GM12878 (cell line): ENCODE measurements at regions not wholly inside any gene's neighbourhood (a gene's known extent, or its start where the extent isn't known, plus 50 kb on each side); places are given as distances from the start of the nearest gene placed in this dataset.

Experiments
- ATAC-seq: fragments of 200-7000 bp; cut with Tn5 transposase; 3 replicates; pipeline ENCODE4 v1.9.1; 2020; ENCODE audit warnings: mild to moderate bottlenecking, moderate library complexity
- BruUV-seq: library from RNA; stranded (reverse); fragments of 400-500 nt; replicated peaks from 2 replicates; lab custom pipeline; 2021; lab: Mats Ljungman, UMichigan
- CTCF ChIA-PET: fragments of 300-600 bp; sonication (Branson Sonifier 250); formaldehyde crosslinking; extraction: SDS; loops from one replicate; lab custom pipeline; 2021; ENCODE audit warnings: inconsistent platforms; lab: Yijun Ruan, JAX
- POLR2A ChIA-PET: fragments of 350-600 bp; formaldehyde crosslinking; extraction: SDS; loops from one replicate; lab custom pipeline; 2021; ENCODE audit warnings: inconsistent platforms; lab: Charles Lee
- RAD21 ChIA-PET: fragments of 300-600 bp; sonication (Branson Sonifier 250); formaldehyde crosslinking; loops from one replicate; lab custom pipeline; 2023; ENCODE audit warnings: antibody characterized with exemption; ENCODE audit not compliant: unreplicated experiment; lab: Charles Lee
- SMC1A ChIA-PET: fragments of 300-600 bp; sonication (Branson Sonifier 250); formaldehyde crosslinking; loops from one replicate; lab custom pipeline; 2023; ENCODE audit not compliant: unreplicated experiment, uncharacterized antibody; lab: Charles Lee
- DNase-seq: peaks from one replicate; pipeline ENCODE4 v3.0.0-alpha.2; 2011; ENCODE audit warnings: low read depth, low spot score
- FAIRE-seq: peaks from 3 replicates; lab custom pipeline; 2011; peaks lifted over from hg19 to GRCh38; lab: Jason Lieb, UNC
- H2AFZ ChIP-seq: 2 replicates; pipeline ENCODE4 v1.6.0; 2011; ENCODE audit warnings: low read depth, low read length, control low read depth; ENCODE audit not compliant: control insufficient read depth
- H3K27ac ChIP-seq: 2 replicates; pipeline ENCODE4 v1.5.1; 2011; ENCODE audit warnings: control low read depth; ENCODE audit not compliant: control insufficient read depth, insufficient read depth
- H3K27me3 ChIP-seq, 2 experiments: replicated peaks in 1 of 2; 2 replicates each; pipeline versions ENCODE4 v1.6.0 to v1.6.1; 2011; ENCODE audit warnings: low read length in 1 of 2; ENCODE audit not compliant: control insufficient read depth in 2 of 2, insufficient read depth in 2 of 2
- H3K36me3 ChIP-seq, 2 experiments: 2 replicates each; pipeline ENCODE4 v1.5.1; 2011; ENCODE audit warnings: low read length in 1 of 2; ENCODE audit not compliant: control insufficient read depth in 2 of 2, insufficient read depth in 2 of 2
- H3K4me1 ChIP-seq: 2 replicates; pipeline ENCODE4 v1.6.1; 2011; ENCODE audit warnings: mild to moderate bottlenecking, low read length, moderate library complexity, mixed read lengths; ENCODE audit not compliant: control insufficient read depth, insufficient read depth
- H3K4me2 ChIP-seq: 2 replicates; pipeline ENCODE4 v1.6.0; 2011; ENCODE audit warnings: control low read depth; ENCODE audit not compliant: control insufficient read depth, insufficient read depth
- H3K4me3 ChIP-seq: fragments of 200-600 bp; sonication (generic); 2 replicates; pipeline ENCODE4 v1.5.1; 2016
- H3K79me2 ChIP-seq: 2 replicates; pipeline ENCODE4 v1.6.0; 2011; ENCODE audit warnings: low read length; ENCODE audit not compliant: control insufficient read depth, insufficient read depth
- H3K9ac ChIP-seq: 2 replicates; pipeline ENCODE4 v1.8.0; 2011; ENCODE audit warnings: low read length, control low read depth, mixed read lengths; ENCODE audit not compliant: control insufficient read depth, insufficient read depth
- H3K9me3 ChIP-seq: replicated peaks from 3 replicates; pipeline ENCODE4 v1.5.1; 2011; ENCODE audit warnings: mild to moderate bottlenecking, low read length; ENCODE audit not compliant: control insufficient read depth, insufficient read depth
- H4K20me1 ChIP-seq: 2 replicates; pipeline ENCODE4 v1.6.0; 2011; ENCODE audit not compliant: control insufficient read depth, insufficient read depth
- EGR1 ChIP-seq, 2 experiments: IDR thresholded peaks; 1 replicate in 1 of 2; 2 replicates in 1 of 2; pipeline ENCODE4 v1.6.1; 2011 to 2012; ENCODE audit warnings: low read depth in 2 of 2, low read length in 2 of 2, borderline replicate concordance in 1 of 2, mild to moderate bottlenecking in 1 of 2, moderate library complexity in 1 of 2
- HDGF ChIP-seq: fragments of 450-650 bp; IDR thresholded peaks from 2 replicates; pipeline ENCODE4 v1.6.1; 2016; ENCODE audit warnings: antibody characterized with exemption
- MTA2 ChIP-seq: fragments of 450-650 bp; IDR thresholded peaks from 2 replicates; pipeline ENCODE4 v1.6.1; 2016; ENCODE audit warnings: low read depth, mild to moderate bottlenecking, moderate library complexity
- MYB ChIP-seq: fragments of 150-350 bp; IDR thresholded peaks from 2 replicates; pipeline ENCODE4 v1.6.1; 2014; ENCODE audit warnings: mild to moderate bottlenecking, low read depth, low read length, borderline replicate concordance
- SRF ChIP-seq, 2 experiments: IDR thresholded peaks; 2 replicates each; pipeline ENCODE4 v1.6.1; 2011; ENCODE audit warnings: low read depth in 2 of 2, low read length in 2 of 2, mild to moderate bottlenecking in 1 of 2, moderate library complexity in 1 of 2
- WGBS: methylation state at CpG from one replicate; pipeline ENCODE4 v1.1.6; 2016; ENCODE audit warnings: low lambda C conversion rate; ENCODE audit not compliant: insufficient replicate concordance, insufficient coverage; ENCODE audit errors: missing lambda C conversion rate; 5-methylcytosine and 5-hydroxymethylcytosine counted together
- in situ Hi-C: fragments of 300-500 bp; cut with MboI; formaldehyde crosslinking; loops from 9 replicates; pipeline ENCODE4 v1.14.3; 2018; ENCODE audit warnings: mixed read lengths
- intact Hi-C: fragments of 100-400 bp; cut with micrococcal nuclease; formaldehyde crosslinking; loops from one replicate; pipeline ENCODE4 v1.14.2; 2022; ENCODE audit not compliant: unreplicated experiment

DNA sequence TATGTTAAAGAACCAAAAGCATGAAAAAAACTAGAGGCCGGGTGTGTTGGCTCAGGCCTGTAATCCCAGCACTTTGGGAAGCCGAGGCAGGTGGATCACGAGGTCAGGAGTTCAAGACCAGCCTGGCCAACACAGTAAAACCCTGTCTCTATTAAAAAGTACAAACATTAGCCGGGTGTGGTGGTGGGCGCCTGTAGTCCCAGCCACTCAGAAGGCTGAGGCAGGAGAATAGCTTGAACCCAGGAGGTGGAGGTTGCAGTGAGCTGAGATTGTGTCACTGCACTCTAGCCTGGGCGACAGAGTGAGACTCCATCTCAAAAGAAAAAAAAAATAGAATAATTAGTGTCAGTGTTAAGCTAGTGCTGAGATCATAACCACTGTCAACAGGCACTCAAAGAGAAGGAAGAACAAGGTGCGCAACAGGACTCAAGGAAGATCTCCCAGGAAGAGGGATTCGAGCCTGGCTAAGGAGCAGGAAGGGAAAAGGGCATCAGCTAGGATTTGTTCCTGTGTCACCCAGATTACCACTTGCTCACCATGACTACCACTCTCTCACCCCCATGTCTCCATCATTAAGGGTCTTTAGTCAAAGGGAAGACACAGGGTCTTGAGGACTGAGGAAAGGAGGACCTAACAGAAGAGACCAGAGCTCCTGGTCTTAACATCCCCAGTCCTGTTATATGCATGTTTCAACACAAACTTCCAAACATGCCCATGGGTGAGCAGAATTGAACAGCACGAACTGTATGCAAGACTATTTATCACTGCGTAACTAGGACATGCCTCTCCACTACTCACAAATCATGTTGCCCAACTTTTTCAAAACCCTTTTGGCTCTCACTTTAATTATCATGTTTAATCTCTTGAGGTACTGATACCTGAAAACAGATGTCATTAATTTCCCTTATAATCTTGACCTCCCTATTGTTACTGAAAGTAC lies 88.3 kb upstream of the PLEKHM1 start:
- no peak overlapping the region for H3K4me3 ChIP-seq
- peaks cover 89% of the 10 kb centered on the region for H3K79me2 ChIP-seq
- 94% methylated on average over 10 of the region's 10 CpGs for whole genome bisulfite sequencing
- SMC1A ChIA-PET, result interaction anchor here (0.9 to 1.2 kb wide), 2 partner anchors 603 to 694 kb away, joined by 3 to 6 read pairs; no protein-coding TSS in a partner anchor
- FAIRE-seq (no peak), ATAC-seq (no peak), DNase-seq (no peak)
- peaks cover 37% of the 10 kb centered on the region for H3K4me1 ChIP-seq
- H3K36me3 ChIP-seq, result peaks cover 3 to 12% of the 10 kb centered on the region in 2 experiments; a peak in 3 of 4 replicates
- no peaks in the 10 kb centered on the region for H3K9me3 ChIP-seq
- no peaks in the 10 kb centered on the region for H3K27me3 ChIP-seq
- no peak overlapping the region for H3K27ac ChIP-seq
- POLR2A ChIA-PET, result interaction anchor here (0.5 kb wide), 1 partner anchor 1652 kb away, joined by 3 read pairs; no protein-coding TSS in a partner anchor
- peak overlapping the region; percentile 10; the same call in 1 of the 2 replicates for H3K4me2 ChIP-seq
- in situ Hi-C loops, result loop anchor here (25.0 kb wide), 2 partner anchors 559 to 684 kb away; no protein-coding TSS in a partner anchor
- H4K20me1 ChIP-seq, result peaks cover 7% of the 10 kb centered on the region
- no TSS peak for BruUV-seq
- RAD21 ChIA-PET, result no interaction called here
- H2AFZ ChIP-seq, result no peak overlapping the region
- H3K9ac ChIP-seq, result no peak overlapping the region
- intact Hi-C loops, result no loop called here
- no peak for TF ChIP-seq EGR1 (IDR thresholded peaks at IDR 0.05; ENCODE audit: borderline replicate concordance in 1 of 2, low read depth in 2 of 2, low read length in 2 of 2)
- TF ChIP-seq HDGF, result peak; percentile 51; the same call in 1 of the 2 replicates
- no peak for TF ChIP-seq MYB
- no peak for TF ChIP-seq MTA2
- TF ChIP-seq SRF (IDR thresholded peaks at IDR 0.05; ENCODE audit: low read depth in 2 of 2, low read length in 2 of 2), result no peak
- CTCF ChIA-PET, result interaction anchor here (0.6 to 1.2 kb wide), 3 partner anchors 516 to 691 kb away, joined by 3 to 5 read pairs (median 3); no protein-coding TSS in a partner anchor
